ENCODE measurements at regions not wholly inside any gene's neighbourhood (a gene's known extent, or its start where the extent isn't known, plus 50 kb on each side); places are given as distances from the start of the nearest gene placed in this dataset.

DNA sequence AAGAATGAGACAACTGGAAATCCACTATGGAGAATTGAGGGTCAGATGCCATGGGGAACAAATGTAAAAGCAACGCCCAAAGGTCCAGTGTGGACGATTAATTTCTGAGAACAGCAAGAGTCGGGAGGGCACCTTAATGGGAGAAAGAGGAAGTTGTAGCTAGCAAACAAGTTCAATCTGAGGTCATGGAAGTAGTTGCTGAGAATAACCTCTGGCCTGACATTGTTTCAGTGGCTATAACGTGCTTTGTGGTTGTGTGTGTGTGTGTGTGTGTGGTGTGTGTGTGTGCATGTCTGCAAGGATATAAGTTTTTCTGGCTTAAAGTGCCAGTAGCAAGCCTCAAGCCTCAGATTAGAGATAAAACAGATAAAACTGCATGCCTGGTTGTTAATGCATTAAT, 1630.1 kb upstream of the TENM4 start:
- TF ChIP-seq MYC (IDR thresholded peaks at IDR 0.05; ENCODE audit: low read depth, low read length) (no peak), FOS (IDR thresholded peaks at IDR 0.05; ENCODE audit: borderline replicate concordance, insufficient read depth, low read length) (no peak)
- Histone ChIP-seq H3K9me3 (replicated peaks; ENCODE audit: control insufficient read depth, insufficient read depth, low read length) (no peaks in the 10 kb centered on the region), H3K27ac (ENCODE audit: insufficient read depth, low read depth, low read length) (no peak overlapping the region), H3K36me3 (ENCODE audit: control insufficient read depth in 2 of 2, extremely low read depth in 1 of 2, insufficient read depth in 2 of 2, low read length in 2 of 2) (no peaks in the 10 kb centered on the region), H3K4me2 (ENCODE audit: insufficient read depth, low read length) (no peak overlapping the region), H3K79me2 (ENCODE audit: control insufficient read depth, insufficient read depth, low read length) (no peaks in the 10 kb centered on the region), H3K4me1 (ENCODE audit: control insufficient read depth, extremely low read depth, insufficient read depth, low read length) (no peaks in the 10 kb centered on the region), H4K20me1 (replicated peaks; ENCODE audit: control insufficient read depth, extremely low read depth, insufficient read depth, low read length) (no peaks in the 10 kb centered on the region), H3K4me3 (replicated peaks in 1 of 3; ENCODE audit: insufficient read depth in 1 of 3, low read depth in 1 of 3, low read length in 3 of 3) (no peak overlapping the region), H3K9me1 (replicated peaks; ENCODE audit: control insufficient read depth, extremely low read depth, insufficient read depth, low read length) (no peaks in the 10 kb centered on the region), H3K9ac (replicated peaks; ENCODE audit: extremely low read depth, insufficient read depth, low read length) (no peak overlapping the region), H2AFZ (ENCODE audit: low read depth, low read length) (no peak overlapping the region), H3K27me3 (ENCODE audit: control insufficient read depth in 2 of 2, insufficient read depth in 2 of 2, low read length in 2 of 2) (no peaks in the 10 kb centered on the region)
- FAIRE-seq (no peak), DNase-seq (ENCODE audit: low read depth, low spot score) (no peak)
- ChIA-PET POLR2A (no interaction called here), CTCF (no interaction called here)
- dilution Hi-C loops (cut with MboI; ENCODE audit: extremely low pct_ligation_motif_present, low sequenced_read_pairs): no loop called here
- BruUV-seq (replicated peaks): no TSS peak
- intact Hi-C loops (cut with micrococcal nuclease): no loop called here

DNA sequence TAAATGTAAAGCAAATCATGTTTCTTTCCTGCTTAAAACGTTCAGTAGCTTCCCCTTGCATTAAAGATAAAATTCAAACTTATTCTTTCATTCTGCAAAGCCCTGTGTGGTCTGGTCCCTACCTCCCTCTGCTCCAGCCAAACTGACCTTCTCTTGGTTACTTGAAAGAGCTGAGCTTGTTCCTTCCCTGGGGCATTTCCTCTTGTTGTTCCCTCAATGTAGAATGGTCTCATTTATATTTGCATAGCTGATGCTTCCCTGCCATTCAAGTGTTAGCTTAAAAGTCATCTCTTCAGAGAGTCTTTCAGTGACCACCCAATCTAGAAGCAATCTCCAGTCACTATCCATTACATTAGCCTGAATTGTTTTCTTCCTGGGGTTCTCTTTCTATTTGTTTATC, 1618.5 kb upstream of the TENM4 start:
- Histone ChIP-seq H3K36me3 (ENCODE audit: control insufficient read depth in 2 of 2, extremely low read depth in 1 of 2, insufficient read depth in 2 of 2, low read length in 2 of 2) (no peaks in the 10 kb centered on the region), H3K9me1 (replicated peaks; ENCODE audit: control insufficient read depth, extremely low read depth, insufficient read depth, low read length) (no peaks in the 10 kb centered on the region), H3K4me2 (ENCODE audit: insufficient read depth, low read length) (no peak overlapping the region), H3K79me2 (ENCODE audit: control insufficient read depth, insufficient read depth, low read length) (no peaks in the 10 kb centered on the region), H2AFZ (ENCODE audit: low read depth, low read length) (no peak overlapping the region), H3K9ac (replicated peaks; ENCODE audit: extremely low read depth, insufficient read depth, low read length) (no peak overlapping the region), H3K4me1 (ENCODE audit: control insufficient read depth, extremely low read depth, insufficient read depth, low read length) (no peaks in the 10 kb centered on the region), H4K20me1 (replicated peaks; ENCODE audit: control insufficient read depth, extremely low read depth, insufficient read depth, low read length) (no peaks in the 10 kb centered on the region), H3K9me3 (replicated peaks; ENCODE audit: control insufficient read depth, insufficient read depth, low read length) (no peaks in the 10 kb centered on the region), H3K27me3 (ENCODE audit: control insufficient read depth in 2 of 2, insufficient read depth in 2 of 2, low read length in 2 of 2) (no peaks in the 10 kb centered on the region), H3K27ac (ENCODE audit: insufficient read depth, low read depth, low read length) (no peak overlapping the region), H3K4me3 (replicated peaks in 1 of 3; ENCODE audit: insufficient read depth in 1 of 3, low read depth in 1 of 3, low read length in 3 of 3) (no peak overlapping the region)
- DNase-seq (ENCODE audit: low read depth, low spot score): no peak
- ChIA-PET POLR2A (no interaction called here), CTCF (interaction anchor here (0.8 kb wide), 1 partner anchor 10 kb away, joined by 3 read pairs; no protein-coding TSS in a partner anchor)
- TF ChIP-seq MYC (IDR thresholded peaks at IDR 0.05; ENCODE audit: low read depth, low read length) (no peak), GATA2 (IDR thresholded peaks at IDR 0.05; ENCODE audit: insufficient read depth, insufficient read length, low read depth, low read length) (no peak), POLR2AphosphoS5 (IDR thresholded peaks at IDR 0.05; ENCODE audit: insufficient read depth, low read depth, low read length) (no peak), JUN (IDR thresholded peaks at IDR 0.05; ENCODE audit: borderline replicate concordance, insufficient read depth, insufficient read length, low read depth) (no peak), EZH2 (IDR thresholded peaks at IDR 0.05; ENCODE audit: borderline replicate concordance, low read depth, low read length, severe bottlenecking) (no peak), POLR2A (IDR thresholded peaks at IDR 0.05; ENCODE audit: low read depth, low read length) (no peak), FOS (IDR thresholded peaks at IDR 0.05; ENCODE audit: borderline replicate concordance, insufficient read depth, low read length) (no peak)
- TF ChIP-seq, protein P1, sequence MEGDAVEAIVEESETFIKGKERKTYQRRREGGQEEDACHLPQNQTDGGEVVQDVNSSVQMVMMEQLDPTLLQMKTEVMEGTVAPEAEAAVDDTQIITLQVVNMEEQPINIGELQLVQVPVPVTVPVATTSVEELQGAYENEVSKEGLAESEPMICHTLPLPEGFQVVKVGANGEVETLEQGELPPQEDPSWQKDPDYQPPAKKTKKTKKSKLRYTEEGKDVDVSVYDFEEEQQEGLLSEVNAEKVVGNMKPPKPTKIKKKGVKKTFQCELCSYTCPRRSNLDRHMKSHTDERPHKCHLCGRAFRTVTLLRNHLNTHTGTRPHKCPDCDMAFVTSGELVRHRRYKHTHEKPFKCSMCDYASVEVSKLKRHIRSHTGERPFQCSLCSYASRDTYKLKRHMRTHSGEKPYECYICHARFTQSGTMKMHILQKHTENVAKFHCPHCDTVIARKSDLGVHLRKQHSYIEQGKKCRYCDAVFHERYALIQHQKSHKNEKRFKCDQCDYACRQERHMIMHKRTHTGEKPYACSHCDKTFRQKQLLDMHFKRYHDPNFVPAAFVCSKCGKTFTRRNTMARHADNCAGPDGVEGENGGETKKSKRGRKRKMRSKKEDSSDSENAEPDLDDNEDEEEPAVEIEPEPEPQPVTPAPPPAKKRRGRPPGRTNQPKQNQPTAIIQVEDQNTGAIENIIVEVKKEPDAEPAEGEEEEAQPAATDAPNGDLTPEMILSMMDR (IDR thresholded peaks at IDR 0.05; ENCODE audit: extremely low read depth in 1 of 2, insufficient read depth in 1 of 2, low read depth in 1 of 2, low read length in 2 of 2): no peak
- TF ChIP-seq, protein P2, sequence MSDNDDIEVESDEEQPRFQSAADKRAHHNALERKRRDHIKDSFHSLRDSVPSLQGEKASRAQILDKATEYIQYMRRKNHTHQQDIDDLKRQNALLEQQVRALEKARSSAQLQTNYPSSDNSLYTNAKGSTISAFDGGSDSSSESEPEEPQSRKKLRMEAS (IDR thresholded peaks at IDR 0.05; ENCODE audit: insufficient read depth, insufficient read length): no peak
- no TSS peak for BruUV-seq (replicated peaks)
- intact Hi-C loops (cut with micrococcal nuclease) (no loop called here), dilution Hi-C loops (cut with MboI; ENCODE audit: extremely low pct_ligation_motif_present, low sequenced_read_pairs) (no loop called here)
- FAIRE-seq: no peak
